ENCODE measurements at regions not wholly inside any gene's neighbourhood (a gene's known extent, or its start where the extent isn't known, plus 50 kb on each side); places are given as distances from the start of the nearest gene placed in this dataset.
A peak's percentile ranks its signal among the peaks of the same experiment; 100 is the strongest.

DNA sequence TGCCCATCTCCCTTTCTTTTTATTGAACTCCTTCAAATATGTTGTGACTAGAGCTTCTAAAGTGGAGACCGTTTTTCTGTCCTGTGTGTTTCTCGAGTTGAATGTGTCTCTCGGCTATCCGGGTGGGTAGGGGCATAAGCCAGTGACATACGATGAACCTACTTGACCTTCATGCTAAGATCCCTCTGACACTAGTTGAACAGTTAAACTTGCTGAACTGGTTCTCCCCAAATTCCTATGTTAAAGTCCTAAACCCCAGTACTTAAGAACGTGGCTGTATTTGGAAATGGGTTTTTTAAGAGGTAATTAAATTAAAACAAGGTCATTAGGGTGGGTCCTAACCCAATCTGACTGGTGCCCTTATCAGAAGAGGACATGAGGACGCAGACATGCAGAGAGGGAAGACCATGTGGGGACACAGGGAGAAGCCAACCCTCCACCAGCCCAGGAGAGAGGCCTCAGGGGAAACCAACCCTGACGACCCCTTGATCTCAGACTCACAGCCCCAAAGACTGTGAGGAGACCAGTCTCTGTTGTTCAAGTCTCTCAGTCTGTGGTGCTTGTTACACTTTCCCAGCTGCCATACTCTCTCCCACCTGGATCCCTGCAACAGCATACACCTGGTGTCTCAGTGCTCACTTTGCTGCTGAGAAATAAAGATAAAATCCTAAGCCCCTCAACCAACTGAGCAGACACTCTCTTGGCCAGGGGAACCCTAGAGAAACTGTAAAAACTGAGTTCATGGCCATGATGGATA lies 208.4 kb downstream of the MYLK4 start:
- H3K36me3 ChIP-seq (replicated peaks; ENCODE audit: insufficient read depth, low read depth), result no peaks in the 10 kb centered on the region
- no peaks in the 10 kb centered on the region for H3K79me2 ChIP-seq
- H2AFZ ChIP-seq, result peak overlapping the region; percentile 7
- no peak for TF ChIP-seq CTCF (IDR thresholded peaks at IDR 0.05; ENCODE audit: poor library complexity)
- TF ChIP-seq EZH2 (IDR thresholded peaks at IDR 0.05; ENCODE audit: borderline replicate concordance), result no peak
- TF ChIP-seq EZH2phosphoT487 (IDR thresholded peaks at IDR 0.05; ENCODE audit: low read depth, severe bottlenecking, unreplicated experiment), result no peak
- H3K4me3 ChIP-seq, result no peak overlapping the region
- no peak for DNase-seq (ENCODE audit: low spot score)
- H3K27me3 ChIP-seq, result no peaks in the 10 kb centered on the region
- peak overlapping the region; percentile 39 for H3K4me2 ChIP-seq
- no peaks in the 10 kb centered on the region for H3K9me2 ChIP-seq (replicated peaks; ENCODE audit: insufficient read depth)
- peaks cover 12% of the 10 kb centered on the region for H3K4me1 ChIP-seq (ENCODE audit: insufficient read depth)
- 79% methylated on average over 8 of the region's 8 CpGs for WGBS (ENCODE audit: low lambda C conversion rate, missing lambda C conversion rate)
- H3K9me3 ChIP-seq (ENCODE audit: low read depth), result no peaks in the 10 kb centered on the region
- no peaks in the 10 kb centered on the region for H4K20me1 ChIP-seq (ENCODE audit: insufficient read depth, poor library complexity, severe bottlenecking)
- peak overlapping the region; percentile 89 for H3K27ac ChIP-seq

DNA sequence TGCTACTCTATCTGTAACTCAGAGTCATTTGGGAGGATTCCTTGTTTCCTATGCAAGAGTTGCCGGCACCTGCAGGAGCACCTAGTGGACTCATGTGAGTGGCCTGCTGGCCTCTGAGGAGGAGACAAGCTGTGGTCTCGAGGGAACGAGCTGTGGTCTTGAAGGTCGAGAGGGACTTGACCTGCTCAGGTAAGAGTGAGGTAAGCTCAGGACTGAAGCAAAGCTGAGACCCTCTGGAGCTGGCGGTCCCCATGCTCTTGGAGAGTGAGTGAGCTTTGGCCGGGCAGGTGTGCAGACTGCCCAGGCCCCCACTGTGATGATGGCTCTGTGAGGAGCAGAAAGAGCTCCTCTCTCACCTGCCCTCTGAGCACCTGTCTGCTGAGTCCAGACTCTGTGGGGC lies 214.3 kb downstream of the MYLK4 start:
- Histone ChIP-seq H3K9me3 (ENCODE audit: low read depth) (no peaks in the 10 kb centered on the region), H3K4me1 (ENCODE audit: insufficient read depth) (no peaks in the 10 kb centered on the region), H4K20me1 (ENCODE audit: insufficient read depth, poor library complexity, severe bottlenecking) (no peaks in the 10 kb centered on the region), H3K27ac (no peak overlapping the region), H2AFZ (no peak overlapping the region), H3K27me3 (no peaks in the 10 kb centered on the region), H3K36me3 (replicated peaks; ENCODE audit: insufficient read depth, low read depth) (no peaks in the 10 kb centered on the region), H3K9me2 (replicated peaks; ENCODE audit: insufficient read depth) (no peaks in the 10 kb centered on the region), H3K4me2 (no peak overlapping the region), H3K79me2 (no peaks in the 10 kb centered on the region), H3K4me3 (no peak overlapping the region)
- 83% methylated on average over 6 of the region's 6 CpGs for WGBS (ENCODE audit: low lambda C conversion rate, missing lambda C conversion rate)
- DNase-seq (ENCODE audit: low spot score), result no peak
- TF ChIP-seq CTCF (IDR thresholded peaks at IDR 0.05; ENCODE audit: poor library complexity) (no peak), EZH2phosphoT487 (IDR thresholded peaks at IDR 0.05; ENCODE audit: low read depth, severe bottlenecking, unreplicated experiment) (no peak), EZH2 (IDR thresholded peaks at IDR 0.05; ENCODE audit: borderline replicate concordance) (no peak)

GRCh38 chr6:2535506-2535905 lies 215.2 kb downstream of the MYLK4 start:
- no peak overlapping the region for H2AFZ ChIP-seq
- no peaks in the 10 kb centered on the region for H3K36me3 ChIP-seq (replicated peaks; ENCODE audit: insufficient read depth, low read depth)
- no peak for TF ChIP-seq EZH2 (IDR thresholded peaks at IDR 0.05; ENCODE audit: borderline replicate concordance)
- TF ChIP-seq CTCF (IDR thresholded peaks at IDR 0.05; ENCODE audit: poor library complexity), result no peak
- no peak for TF ChIP-seq EZH2phosphoT487 (IDR thresholded peaks at IDR 0.05; ENCODE audit: low read depth, severe bottlenecking, unreplicated experiment)
- no peak for DNase-seq (ENCODE audit: low spot score)
- H3K4me3 ChIP-seq, result no peak overlapping the region
- H3K27ac ChIP-seq, result no peak overlapping the region
- H3K9me3 ChIP-seq (ENCODE audit: low read depth), result no peaks in the 10 kb centered on the region
- H3K9me2 ChIP-seq (replicated peaks; ENCODE audit: insufficient read depth), result no peaks in the 10 kb centered on the region
- WGBS (ENCODE audit: low lambda C conversion rate, missing lambda C conversion rate), result 84% methylated on average over 8 of the region's 8 CpGs
- no peaks in the 10 kb centered on the region for H3K4me1 ChIP-seq (ENCODE audit: insufficient read depth)
- H4K20me1 ChIP-seq (ENCODE audit: insufficient read depth, poor library complexity, severe bottlenecking), result no peaks in the 10 kb centered on the region
- H3K79me2 ChIP-seq, result no peaks in the 10 kb centered on the region
- no peak overlapping the region for H3K4me2 ChIP-seq
- no peaks in the 10 kb centered on the region for H3K27me3 ChIP-seq

Measured in hepatocyte (in vitro differentiated cells).